GM21528 (cell line): ENCODE measurements at regions not wholly inside any gene's neighbourhood (a gene's known extent, or its start where the extent isn't known, plus 50 kb on each side); places are given as distances from the start of the nearest gene placed in this dataset.
"Not testable (repeated sequence)": the region's sequence is repeated elsewhere in the genome, so short reads cannot be mapped to it uniquely, and the experiment has no call there.

ENCODE experiments used
- ATAC-seq: cut with Tn5 transposase; IDR thresholded peaks from one replicate; pipeline ENCODE4 v1.9.1; 2021; ENCODE audit warnings: mild to moderate bottlenecking, moderate library complexity; ENCODE audit not compliant: unreplicated experiment, low FRiP score

- ATAC-seq: no peak
Observed at GRCh38 chr14:45868863-45869262, 615.9 kb upstream of the MIS18BP1 start.

- ATAC-seq: no peak
Observed at GRCh38 chr14:45868377-45868776, 615.4 kb upstream of the MIS18BP1 start.

- ATAC-seq: no peak
Observed at GRCh38 chr14:45867046-45867894, 614.3 kb upstream of the MIS18BP1 start.

GRCh38 chr14:45838597-45838996, 585.6 kb upstream of the MIS18BP1 start:
- ATAC-seq: no peak

- no peak for ATAC-seq
Observed at GRCh38 chr14:45819107-45819506, 566.1 kb upstream of the MIS18BP1 start.

- no peak for ATAC-seq
Observed at GRCh38 chr14:45811155-45811554, 558.2 kb upstream of the MIS18BP1 start.

GRCh38 chr14:45810152-45810872, 557.3 kb upstream of the MIS18BP1 start:
- no peak for ATAC-seq

- no peak for ATAC-seq
Observed at GRCh38 chr14:45807178-45807899, 554.3 kb upstream of the MIS18BP1 start.

- no peak for ATAC-seq
Observed at GRCh38 chr14:45799511-45799910, 546.5 kb upstream of the MIS18BP1 start.

- no peak for ATAC-seq
Observed at GRCh38 chr14:45798659-45799058, 545.7 kb upstream of the MIS18BP1 start.

- ATAC-seq: not testable (repeated sequence)
Observed at GRCh38 chr14:45796006-45796405, 543.0 kb upstream of the MIS18BP1 start.

- no peak for ATAC-seq
Observed at GRCh38 chr14:45793081-45793480, 540.1 kb upstream of the MIS18BP1 start.

GRCh38 chr14:45790293-45790692, 537.3 kb upstream of the MIS18BP1 start:
- no peak for ATAC-seq

GRCh38 chr14:45787167-45787566, 534.2 kb upstream of the MIS18BP1 start:
- ATAC-seq: no peak

- ATAC-seq: no peak
Observed at GRCh38 chr14:45786266-45786665, 533.3 kb upstream of the MIS18BP1 start.

- ATAC-seq: no peak
Observed at GRCh38 chr14:45785240-45785639, 532.2 kb upstream of the MIS18BP1 start.

GRCh38 chr14:45766247-45766646, 513.2 kb upstream of the MIS18BP1 start:
- ATAC-seq: no peak

- no peak for ATAC-seq
Observed at GRCh38 chr14:45757655-45758054, 504.7 kb upstream of the MIS18BP1 start.

- not testable (repeated sequence) for ATAC-seq
Observed at GRCh38 chr14:45756412-45756811, 503.4 kb upstream of the MIS18BP1 start.

- no peak for ATAC-seq
Observed at GRCh38 chr14:45743884-45744283, 490.9 kb upstream of the MIS18BP1 start.

- ATAC-seq: no peak
Observed at GRCh38 chr14:45742187-45742586, 489.2 kb upstream of the MIS18BP1 start.
